Mesothelial cell of epicardium (in vitro differentiated cells): ENCODE measurements at regions not wholly inside any gene's neighbourhood (a gene's known extent, or its start where the extent isn't known, plus 50 kb on each side); places are given as distances from the start of the nearest gene placed in this dataset.
"Not testable (repeated sequence)": the region's sequence is repeated elsewhere in the genome, so short reads cannot be mapped to it uniquely, and the experiment has no call there.

ENCODE experiments used
- DNase-seq, 2 experiments: peaks; one replicate each; pipeline ENCODE4 v3.0.0; 2021; ENCODE audit warnings: low spot score in 2 of 2; ENCODE audit not compliant: unreplicated experiment in 2 of 2
- H3K27ac Mint-ChIP-seq: 2 replicates; pipeline ENCODE4 v1.8.0; 2021; ENCODE audit warnings: mixed read lengths
- H3K27me3 Mint-ChIP-seq: 2 replicates; pipeline ENCODE4 v1.8.0; 2021; ENCODE audit warnings: low read depth, mixed read lengths
- H3K36me3 Mint-ChIP-seq: 2 replicates; pipeline ENCODE4 v1.8.0; 2021; ENCODE audit warnings: mixed read lengths
- H3K4me1 Mint-ChIP-seq: 2 replicates; pipeline ENCODE4 v1.8.0; 2021; ENCODE audit warnings: mixed read lengths
- H3K4me3 Mint-ChIP-seq: 2 replicates; pipeline ENCODE4 v1.8.0; 2021; ENCODE audit warnings: mild to moderate bottlenecking, moderate library complexity, mixed read lengths
- H3K9me3 Mint-ChIP-seq: 2 replicates; pipeline ENCODE4 v1.8.0; 2021; ENCODE audit warnings: mixed read lengths
- CTCF ChIP-seq: fragments of 200-600 bp; sonication (generic); IDR thresholded peaks from one replicate; pipeline ENCODE4 v1.5.0; 2021; ENCODE audit warnings: antibody characterized with exemption; ENCODE audit not compliant: unreplicated experiment

- no peak for DNase-seq
- Mint-ChIP-seq H3K36me3 (no peaks in the 10 kb centered on the region), H3K27ac (no peak overlapping the region), H3K4me3 (no peak overlapping the region), H3K27me3 (no peaks in the 10 kb centered on the region), H3K9me3 (peaks cover 13% of the 10 kb centered on the region), H3K4me1 (peaks cover 6% of the 10 kb centered on the region)
- TF ChIP-seq CTCF, result no peak
These were observed 279.4 kb downstream of the UBE3D start for GRCh38 chr6:82786248-82786647.

- no peak for TF ChIP-seq CTCF
- Mint-ChIP-seq H3K36me3 (no peaks in the 10 kb centered on the region), H3K9me3 (peaks cover 38% of the 10 kb centered on the region), H3K27ac (no peak overlapping the region), H3K4me1 (no peaks in the 10 kb centered on the region), H3K27me3 (no peaks in the 10 kb centered on the region), H3K4me3 (no peak overlapping the region)
- no peak for DNase-seq
These were observed 269.7 kb downstream of the UBE3D start for GRCh38 chr6:82795940-82796339.

- H3K9me3 Mint-ChIP-seq, result peaks cover 32% of the 10 kb centered on the region
- H3K36me3 Mint-ChIP-seq, result no peaks in the 10 kb centered on the region
- no peak for TF ChIP-seq CTCF
- H3K27me3 Mint-ChIP-seq, result no peaks in the 10 kb centered on the region
- H3K4me3 Mint-ChIP-seq, result no peak overlapping the region
- H3K27ac Mint-ChIP-seq, result no peak overlapping the region
- no peak for DNase-seq
- H3K4me1 Mint-ChIP-seq, result no peaks in the 10 kb centered on the region
These were observed 264.6 kb downstream of the UBE3D start for GRCh38 chr6:82801083-82801482.

- not testable (repeated sequence) for H3K27ac Mint-ChIP-seq, H3K9me3 Mint-ChIP-seq, H3K36me3 Mint-ChIP-seq, H3K27me3 Mint-ChIP-seq, DNase-seq, H3K4me3 Mint-ChIP-seq, H3K4me1 Mint-ChIP-seq
These were observed 249.4 kb downstream of the UBE3D start for GRCh38 chr6:82816243-82816642.

GRCh38 chr6:82818727-82819126 is 246.9 kb downstream of the UBE3D start:
- no peaks in the 10 kb centered on the region for H3K36me3 Mint-ChIP-seq
- DNase-seq, result no peak
- H3K27ac Mint-ChIP-seq, result no peak overlapping the region
- no peak for TF ChIP-seq CTCF
- H3K9me3 Mint-ChIP-seq, result peaks cover 10% of the 10 kb centered on the region
- no peaks in the 10 kb centered on the region for H3K27me3 Mint-ChIP-seq
- H3K4me3 Mint-ChIP-seq, result no peak overlapping the region
- H3K4me1 Mint-ChIP-seq, result no peaks in the 10 kb centered on the region

GRCh38 chr6:82823361-82823760 is 242.3 kb downstream of the UBE3D start:
- no peaks in the 10 kb centered on the region for H3K4me1 Mint-ChIP-seq
- no peaks in the 10 kb centered on the region for H3K9me3 Mint-ChIP-seq
- H3K36me3 Mint-ChIP-seq, result no peaks in the 10 kb centered on the region
- H3K27ac Mint-ChIP-seq, result no peak overlapping the region
- no peak overlapping the region for H3K4me3 Mint-ChIP-seq
- no peaks in the 10 kb centered on the region for H3K27me3 Mint-ChIP-seq
- DNase-seq, result no peak
- TF ChIP-seq CTCF, result no peak
